ENCODE measurements at regions not wholly inside any gene's neighbourhood (a gene's known extent, or its start where the extent isn't known, plus 50 kb on each side); places are given as distances from the start of the nearest gene placed in this dataset.

DNA sequence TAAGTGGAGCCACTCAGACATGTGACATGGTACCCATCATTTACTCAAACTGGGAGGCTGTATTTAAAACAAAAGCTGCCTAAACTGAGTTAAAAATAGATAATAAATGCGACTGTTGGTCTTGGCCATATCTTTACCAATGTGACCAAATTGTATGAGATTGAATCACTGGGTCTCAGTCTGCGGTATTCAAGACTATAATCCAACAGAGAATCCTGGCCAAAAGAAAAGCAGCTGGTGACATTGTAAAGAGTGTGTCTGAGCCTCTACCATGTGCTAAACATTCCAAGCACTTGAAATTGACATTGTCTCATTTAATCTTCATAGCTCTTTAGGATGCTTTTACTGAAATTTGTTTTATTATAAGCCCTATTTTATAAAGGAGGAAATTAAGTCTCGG is 282.6 kb downstream of the ZNF608 start:
- DNase-seq (ENCODE audit: low spot score) (no peak), ATAC-seq (no peak)
- peaks cover 5% of the 10 kb centered on the region for H3K36me3 Mint-ChIP-seq
- peaks cover 6% of the 10 kb centered on the region for H3K9me3 Mint-ChIP-seq
- peaks cover 13 to 19% of the 10 kb centered on the region in 2 donors for H3K27me3 Mint-ChIP-seq
- H3K27ac Mint-ChIP-seq, result no peak overlapping the region
- H3K4me3 Mint-ChIP-seq, result no peak overlapping the region
- H3K4me1 Mint-ChIP-seq (ENCODE audit: low read depth in 2 of 2), result peaks cover 0 to 7% of the 10 kb centered on the region in 2 donors

DNA sequence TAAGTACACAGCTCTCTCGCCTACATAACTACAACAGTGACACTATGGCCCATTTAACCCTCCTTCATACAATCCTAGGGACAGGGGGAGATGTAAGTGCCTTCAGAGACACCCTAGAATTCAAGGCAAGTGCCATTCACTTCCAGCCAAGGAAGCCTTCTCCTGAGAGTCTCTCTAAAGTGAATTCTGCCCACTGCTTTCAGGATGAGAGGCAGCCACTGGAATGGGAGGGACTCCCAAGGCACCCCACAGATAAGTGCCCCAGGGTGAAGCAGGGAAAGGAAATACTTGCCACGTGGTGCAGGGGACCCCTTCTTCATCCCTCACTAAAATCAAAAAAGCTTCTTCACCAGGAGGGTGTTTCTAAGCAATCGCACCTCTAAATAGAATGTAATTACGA is 283.7 kb downstream of the ZNF608 start:
- DNase-seq (ENCODE audit: low spot score), result no peak
- no peak for ATAC-seq
- H3K27ac Mint-ChIP-seq, result no peak overlapping the region
- H3K36me3 Mint-ChIP-seq, result peaks cover 5% of the 10 kb centered on the region
- H3K4me3 Mint-ChIP-seq, result no peak overlapping the region
- peaks cover 13 to 18% of the 10 kb centered on the region in 2 donors for H3K27me3 Mint-ChIP-seq
- H3K9me3 Mint-ChIP-seq, result peaks cover 6% of the 10 kb centered on the region
- peaks cover 0 to 11% of the 10 kb centered on the region in 2 donors for H3K4me1 Mint-ChIP-seq (ENCODE audit: low read depth in 2 of 2)

DNA sequence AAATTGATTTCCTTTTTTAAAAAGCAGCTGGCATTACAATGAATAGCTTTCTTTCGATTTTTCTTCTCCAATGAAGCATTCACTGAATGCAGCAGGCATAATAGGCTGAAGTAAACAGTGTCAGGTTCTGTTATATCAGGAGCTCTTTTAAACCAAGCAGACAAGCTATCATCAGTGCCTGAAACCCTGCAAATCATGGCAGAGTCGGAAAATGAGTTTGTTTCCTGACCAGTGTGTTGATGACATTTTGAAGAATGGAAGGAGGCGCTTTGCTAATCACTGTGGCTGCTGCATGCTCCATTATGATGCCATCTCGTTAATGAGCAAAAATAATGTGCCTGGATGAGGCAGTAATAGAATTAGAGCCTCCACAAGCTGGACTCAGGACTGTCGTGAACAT is 284.5 kb downstream of the ZNF608 start:
- Mint-ChIP-seq H3K27ac (no peak overlapping the region), H3K9me3 (peaks cover 6% of the 10 kb centered on the region), H3K36me3 (peaks cover 5% of the 10 kb centered on the region), H3K4me1 (ENCODE audit: low read depth in 2 of 2) (peaks cover 0 to 11% of the 10 kb centered on the region in 2 donors), H3K27me3 (peaks cover 13 to 17% of the 10 kb centered on the region in 2 donors), H3K4me3 (no peak overlapping the region)
- ATAC-seq (no peak), DNase-seq (ENCODE audit: low spot score) (no peak)

DNA sequence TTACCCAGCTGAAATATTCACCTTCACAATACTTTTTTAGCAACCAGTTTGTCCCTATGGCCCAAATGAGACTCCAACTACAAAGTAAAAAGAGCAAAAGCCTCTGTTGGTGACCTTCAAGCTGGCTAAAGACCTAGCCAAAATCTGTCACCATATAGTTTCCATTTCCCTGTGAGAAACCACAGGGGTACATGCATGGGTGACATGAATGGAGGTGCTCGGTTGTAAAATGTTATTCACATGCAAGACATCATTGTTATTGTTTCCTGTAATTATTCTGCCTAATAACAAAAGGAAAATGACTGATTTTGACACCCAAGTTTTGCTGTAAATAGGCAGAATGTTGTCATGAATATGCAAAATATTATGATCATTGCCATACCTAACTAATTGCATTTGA is 285.3 kb downstream of the ZNF608 start:
- peaks cover 13 to 14% of the 10 kb centered on the region in 2 donors for H3K27me3 Mint-ChIP-seq

DNA sequence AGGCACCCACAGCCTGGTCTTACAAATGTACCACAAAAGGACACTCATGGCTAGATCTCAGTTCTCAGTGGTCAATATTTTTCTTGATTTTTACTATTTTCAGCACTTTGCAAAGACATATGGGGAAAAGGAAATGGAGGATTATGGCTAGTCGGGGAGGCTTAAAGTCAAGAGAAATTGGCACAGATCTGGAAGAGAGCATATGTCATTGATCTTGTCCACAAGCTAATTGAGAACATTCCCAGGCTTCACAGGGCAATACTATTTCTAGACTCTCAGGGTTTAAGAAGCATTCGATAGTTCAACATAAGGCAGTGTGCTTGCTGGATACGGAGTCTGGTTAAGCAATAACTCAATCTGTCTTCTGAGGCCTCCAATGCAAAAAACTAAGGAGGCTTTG is 285.8 kb downstream of the ZNF608 start:
- no peak for ATAC-seq
- Mint-ChIP-seq H3K27ac (no peak overlapping the region), H3K4me3 (no peak overlapping the region), H3K4me1 (ENCODE audit: low read depth in 2 of 2) (peaks cover 0 to 11% of the 10 kb centered on the region in 2 donors), H3K9me3 (peaks cover 4% of the 10 kb centered on the region), H3K36me3 (peaks cover 5% of the 10 kb centered on the region), H3K27me3 (peaks cover 15% of the 10 kb centered on the region in 2 donors)
- no peak for DNase-seq (ENCODE audit: low spot score)

More for the DNA sequence above, 285.3 kb downstream of the ZNF608 start:
- Mint-ChIP-seq H3K36me3 (peaks cover 5% of the 10 kb centered on the region), H3K4me3 (no peak overlapping the region), H3K27ac (no peak overlapping the region), H3K4me1 (ENCODE audit: low read depth in 2 of 2) (peaks cover 0 to 11% of the 10 kb centered on the region in 2 donors), H3K9me3 (peaks cover 6% of the 10 kb centered on the region)
- ATAC-seq (no peak), DNase-seq (ENCODE audit: low spot score) (no peak)

DNA sequence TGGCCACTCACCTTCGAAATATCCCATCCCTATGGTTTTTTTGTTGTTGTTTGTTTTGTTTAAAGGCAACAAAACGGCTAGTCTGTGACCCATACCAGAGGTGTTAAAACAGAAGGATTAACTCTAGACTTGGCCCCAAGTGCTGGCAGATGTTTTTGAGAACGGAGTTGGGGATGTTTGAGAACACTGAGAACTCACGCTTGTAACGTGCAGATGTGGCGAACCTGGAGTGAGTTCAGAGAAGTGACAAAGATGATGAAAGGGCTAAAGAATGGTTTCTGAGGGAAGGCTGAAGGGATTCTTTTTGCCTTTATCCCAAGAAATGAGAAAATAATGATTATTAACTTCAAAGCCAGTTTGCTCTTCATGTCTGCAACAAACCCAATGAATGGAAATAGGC is 286.5 kb downstream of the ZNF608 start:
- H3K27ac Mint-ChIP-seq, result no peak overlapping the region
- ATAC-seq (no peak), DNase-seq (ENCODE audit: low spot score) (no peak)
- no peak overlapping the region for H3K4me3 Mint-ChIP-seq
- peaks cover 4% of the 10 kb centered on the region for H3K9me3 Mint-ChIP-seq
- H3K4me1 Mint-ChIP-seq (ENCODE audit: low read depth in 2 of 2), result peaks cover 0 to 11% of the 10 kb centered on the region in 2 donors
- H3K27me3 Mint-ChIP-seq, result peaks cover 19 to 21% of the 10 kb centered on the region in 2 donors
- peaks cover 5% of the 10 kb centered on the region for H3K36me3 Mint-ChIP-seq

DNA sequence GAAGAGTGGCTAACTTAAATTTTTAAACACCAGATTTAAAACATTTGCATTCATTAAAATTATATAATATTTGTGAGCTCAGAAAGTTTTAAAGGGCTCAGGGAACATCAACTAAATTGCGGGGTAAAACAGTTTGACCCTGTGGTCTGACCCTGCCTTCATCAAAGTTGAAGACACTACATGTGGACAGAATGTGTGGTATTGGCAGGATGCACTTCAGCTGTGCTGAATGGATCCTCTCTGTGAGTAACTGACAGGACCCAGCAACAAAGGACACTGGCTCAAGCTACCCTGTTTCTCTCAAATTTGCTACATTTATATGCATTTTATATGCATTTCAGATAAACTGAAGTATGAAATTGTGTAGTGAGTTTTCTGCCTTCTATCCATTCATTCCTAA is 288.5 kb downstream of the ZNF608 start:
- no peak for DNase-seq (ENCODE audit: low spot score)

DNA sequence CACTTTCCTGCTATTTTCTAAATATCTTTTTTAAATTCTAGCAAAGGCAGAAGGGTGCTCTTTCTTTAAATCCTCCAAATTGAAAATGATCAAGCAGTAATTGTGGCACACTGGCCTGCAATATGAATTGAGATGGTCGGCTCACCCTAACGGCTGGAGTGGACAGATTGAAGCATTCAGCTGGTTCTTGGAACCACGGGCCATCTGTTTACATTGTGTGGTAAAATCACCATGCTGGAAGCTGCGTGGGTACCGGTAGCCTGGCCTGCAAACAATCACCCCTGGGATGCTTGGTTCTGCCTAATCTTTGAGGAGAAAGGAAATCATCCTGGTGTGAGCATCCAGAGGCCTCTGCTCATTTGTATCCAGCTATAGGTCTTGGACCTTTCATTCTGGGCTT is 289.3 kb downstream of the ZNF608 start:
- Mint-ChIP-seq H3K4me3 (no peak overlapping the region), H3K9me3 (peaks cover 4% of the 10 kb centered on the region), H3K36me3 (peaks cover 5% of the 10 kb centered on the region), H3K27ac (no peak overlapping the region), H3K4me1 (ENCODE audit: low read depth in 2 of 2) (peaks cover 9 to 17% of the 10 kb centered on the region in 2 donors), H3K27me3 (peaks cover 14 to 15% of the 10 kb centered on the region in 2 donors)
- DNase-seq (ENCODE audit: low spot score) (no peak), ATAC-seq (no peak)

More for the DNA sequence above, 288.5 kb downstream of the ZNF608 start:
- Mint-ChIP-seq H3K27ac (no peak overlapping the region), H3K4me1 (ENCODE audit: low read depth in 2 of 2) (peaks cover 8 to 16% of the 10 kb centered on the region in 2 donors), H3K27me3 (peaks cover 14 to 15% of the 10 kb centered on the region in 2 donors), H3K4me3 (no peak overlapping the region), H3K9me3 (peaks cover 4% of the 10 kb centered on the region), H3K36me3 (peaks cover 5% of the 10 kb centered on the region)
- no peak for ATAC-seq

DNA sequence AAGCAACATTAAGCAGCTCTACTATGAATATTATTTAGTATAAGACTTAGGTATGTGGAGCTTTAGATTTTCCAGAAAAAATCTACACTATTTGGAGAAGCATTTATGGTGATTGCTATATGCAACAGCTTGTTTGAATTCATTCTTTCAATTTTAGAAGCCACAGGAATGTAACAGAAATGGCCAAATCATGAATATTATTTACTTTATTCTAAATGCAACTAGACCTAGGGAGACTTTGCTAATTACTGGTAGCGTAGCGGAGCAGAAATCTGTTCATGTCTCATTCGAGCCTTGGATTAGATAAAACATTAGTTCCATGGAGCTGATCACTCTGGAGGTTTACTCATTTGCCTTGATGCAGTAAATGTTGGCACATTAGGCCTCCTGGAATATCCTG is 290.2 kb downstream of the ZNF608 start:
- Mint-ChIP-seq H3K36me3 (peaks cover 5% of the 10 kb centered on the region), H3K27ac (no peak overlapping the region)

DNA sequence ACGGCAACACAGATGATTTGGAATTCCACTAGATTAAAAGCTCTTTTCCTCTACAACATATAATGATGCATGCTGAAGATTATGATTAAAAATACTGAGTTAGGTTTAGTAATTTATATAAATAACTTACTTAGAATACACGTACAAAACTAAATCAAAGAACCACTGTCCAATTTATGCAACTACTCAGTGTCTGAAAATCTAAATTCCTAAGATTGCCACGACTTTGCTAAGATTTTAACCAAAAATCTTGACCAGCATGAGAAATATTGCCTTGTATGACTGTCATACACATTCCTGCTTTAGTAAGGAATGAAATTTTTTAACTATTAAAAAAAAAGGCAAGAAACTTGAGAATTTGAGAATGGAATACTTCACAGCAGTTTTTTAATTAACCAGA is 292.4 kb downstream of the ZNF608 start:
- H3K4me3 Mint-ChIP-seq, result no peak overlapping the region
- peaks cover 9 to 11% of the 10 kb centered on the region in 2 donors for H3K4me1 Mint-ChIP-seq (ENCODE audit: low read depth in 2 of 2)
- H3K9me3 Mint-ChIP-seq, result no peaks in the 10 kb centered on the region
- no peak overlapping the region for H3K27ac Mint-ChIP-seq
- H3K27me3 Mint-ChIP-seq, result peaks cover 10 to 18% of the 10 kb centered on the region in 2 donors
- no peak for ATAC-seq
- DNase-seq (ENCODE audit: low spot score), result no peak
- no peaks in the 10 kb centered on the region for H3K36me3 Mint-ChIP-seq

More for the DNA sequence above, 290.2 kb downstream of the ZNF608 start:
- ATAC-seq (no peak), DNase-seq (ENCODE audit: low spot score) (no peak)
- no peak overlapping the region for H3K4me3 Mint-ChIP-seq
- H3K27me3 Mint-ChIP-seq, result peaks cover 15 to 16% of the 10 kb centered on the region in 2 donors
- peaks cover 4% of the 10 kb centered on the region for H3K9me3 Mint-ChIP-seq
- H3K4me1 Mint-ChIP-seq (ENCODE audit: low read depth in 2 of 2), result peaks cover 9 to 17% of the 10 kb centered on the region in 2 donors

DNA sequence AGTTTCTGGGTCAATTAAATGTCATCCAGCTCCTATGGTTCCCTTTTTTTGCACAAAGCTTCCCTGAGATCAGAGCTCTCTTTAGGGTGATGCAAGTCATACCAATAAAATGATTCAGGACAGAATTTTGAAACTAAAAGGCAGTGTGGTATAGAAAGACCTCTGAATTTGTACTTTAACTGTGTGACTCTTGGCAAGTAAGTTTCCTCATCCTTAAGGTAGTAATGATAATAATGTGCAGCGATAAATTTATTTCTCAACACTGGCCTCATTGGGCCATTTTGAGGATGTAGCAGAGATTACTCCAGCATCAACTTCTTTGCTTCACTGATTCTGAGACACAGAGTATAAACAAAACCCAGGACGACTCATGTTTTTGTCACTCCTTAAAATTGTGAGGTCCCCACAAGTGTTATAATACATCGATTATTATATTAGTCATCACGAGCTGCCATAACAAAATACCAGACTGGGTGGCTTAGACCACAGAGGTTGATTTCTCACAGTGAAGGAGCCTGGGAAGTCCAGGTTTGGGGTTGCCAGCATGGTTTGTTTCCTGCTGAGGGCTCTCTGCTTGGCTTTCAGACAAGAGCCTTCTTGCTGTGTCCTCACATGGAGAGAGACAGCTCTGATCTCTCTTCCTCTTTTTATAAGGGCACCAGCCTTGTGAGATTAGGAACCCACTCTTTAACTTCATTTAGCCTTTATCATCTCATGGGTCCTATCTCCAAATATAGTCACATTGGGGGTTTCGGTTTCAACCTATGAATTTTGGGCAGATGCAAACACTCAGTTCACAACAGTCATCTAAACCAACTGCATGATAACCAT is 293.0 kb downstream of the ZNF608 start:
- ATAC-seq, result peak; percentile 38 to 71
- no peak for DNase-seq (ENCODE audit: low spot score)
- H3K4me3 Mint-ChIP-seq, result no peak overlapping the region

DNA sequence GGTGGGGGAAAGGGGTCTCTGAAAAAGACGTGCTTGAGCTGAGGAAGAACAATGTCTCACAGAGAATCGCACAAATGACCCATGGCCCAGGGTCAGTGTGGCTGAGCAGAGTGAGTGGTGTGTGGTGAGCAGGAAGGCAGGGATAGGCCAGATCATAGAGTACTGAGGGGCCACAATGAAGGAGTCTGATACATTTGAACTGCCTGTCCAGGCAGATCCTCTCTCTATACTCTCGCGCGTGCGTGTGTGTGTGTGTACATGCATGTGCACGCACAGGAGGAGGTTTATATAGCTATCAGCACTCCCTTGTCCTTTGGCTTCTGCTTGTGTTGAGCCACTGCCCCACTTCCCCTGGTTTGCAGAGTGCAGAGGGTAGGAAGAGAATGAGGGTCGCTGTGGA is 294.0 kb downstream of the ZNF608 start:
- H3K9me3 Mint-ChIP-seq, result no peaks in the 10 kb centered on the region
- H3K4me1 Mint-ChIP-seq (ENCODE audit: low read depth in 2 of 2), result peaks cover 7 to 9% of the 10 kb centered on the region in 2 donors
- no peak overlapping the region for H3K27ac Mint-ChIP-seq
- no peak overlapping the region for H3K4me3 Mint-ChIP-seq
- H3K27me3 Mint-ChIP-seq, result peaks cover 10 to 18% of the 10 kb centered on the region in 2 donors
- ATAC-seq (no peak), DNase-seq (ENCODE audit: low spot score) (no peak)
- no peaks in the 10 kb centered on the region for H3K36me3 Mint-ChIP-seq

More for the DNA sequence above, 293.0 kb downstream of the ZNF608 start:
- Mint-ChIP-seq H3K27ac (peak overlapping the region in 1 of 2 donors; percentile 19), H3K36me3 (no peaks in the 10 kb centered on the region), H3K4me1 (ENCODE audit: low read depth in 2 of 2) (peaks cover 9 to 11% of the 10 kb centered on the region in 2 donors), H3K27me3 (peaks cover 10 to 18% of the 10 kb centered on the region in 2 donors), H3K9me3 (no peaks in the 10 kb centered on the region)

DNA sequence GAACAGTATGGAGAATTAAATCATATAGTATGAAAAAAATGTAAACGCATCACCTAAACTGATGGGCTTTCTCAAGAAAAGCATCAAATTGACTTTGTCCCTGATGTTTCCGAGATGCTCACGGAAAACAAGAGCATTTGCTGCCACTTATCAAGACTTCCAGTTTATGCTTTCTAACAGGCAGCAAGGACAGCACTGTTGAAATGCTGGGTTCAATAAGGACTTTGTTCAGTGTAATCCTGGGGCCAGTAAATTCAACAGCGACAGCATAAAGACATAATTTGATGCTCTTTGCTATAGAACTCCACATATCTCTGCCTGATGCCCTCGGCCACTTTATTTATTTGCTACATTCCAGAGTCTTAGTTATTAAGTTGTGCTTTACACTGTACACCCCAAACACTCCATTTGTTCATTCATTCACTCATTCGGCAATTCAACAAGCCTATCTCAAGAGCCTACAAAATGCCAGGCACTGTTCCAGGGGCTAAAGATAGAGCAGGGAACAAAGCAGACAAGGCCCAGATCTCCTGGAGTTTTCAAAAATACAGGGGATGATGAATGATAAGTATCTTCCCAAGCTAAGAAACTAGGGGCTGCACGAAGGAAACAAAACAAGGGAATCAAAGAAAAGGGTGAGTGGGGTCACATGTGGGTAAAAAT is 294.6 kb downstream of the ZNF608 start:
- Mint-ChIP-seq H3K36me3 (no peaks in the 10 kb centered on the region), H3K27me3 (peaks cover 10 to 18% of the 10 kb centered on the region in 2 donors), H3K9me3 (no peaks in the 10 kb centered on the region), H3K4me1 (ENCODE audit: low read depth in 2 of 2) (peaks cover 7 to 9% of the 10 kb centered on the region in 2 donors), H3K27ac (no peak overlapping the region), H3K4me3 (no peak overlapping the region)
- no peak for ATAC-seq
- DNase-seq (ENCODE audit: low spot score), result no peak

DNA sequence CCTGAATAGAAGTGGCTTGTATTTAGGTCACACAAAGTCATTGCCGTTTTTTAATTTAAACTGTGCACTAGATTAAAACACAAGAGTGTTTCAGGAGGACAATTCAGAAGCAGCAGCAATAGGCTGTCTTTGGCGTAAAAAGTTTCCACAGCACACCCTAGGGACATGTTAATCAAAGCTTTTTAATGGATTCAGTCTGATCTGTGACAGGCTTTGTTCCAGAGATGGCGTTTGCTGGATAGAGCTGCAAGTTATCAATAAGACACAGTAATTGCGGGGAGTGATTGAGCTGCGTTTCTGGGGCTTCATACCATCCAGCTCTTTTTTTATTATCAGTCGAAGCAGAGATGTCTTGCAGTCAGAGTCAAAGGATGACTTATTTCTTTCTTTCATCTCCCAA is 300.3 kb downstream of the ZNF608 start:
- no peaks in the 10 kb centered on the region for H3K36me3 Mint-ChIP-seq
- H3K27ac Mint-ChIP-seq, result no peak overlapping the region
- DNase-seq (ENCODE audit: low spot score) (no peak), ATAC-seq (no peak)
- H3K4me1 Mint-ChIP-seq (ENCODE audit: low read depth in 2 of 2), result no peaks in the 10 kb centered on the region
- peaks cover 7 to 17% of the 10 kb centered on the region in 2 donors for H3K27me3 Mint-ChIP-seq
- no peaks in the 10 kb centered on the region for H3K9me3 Mint-ChIP-seq
- H3K4me3 Mint-ChIP-seq, result no peak overlapping the region
